Adrenal gland (tissue), 9 donors: ENCODE measurements at regions not wholly inside any gene's neighbourhood (a gene's known extent, or its start where the extent isn't known, plus 50 kb on each side); places are given as distances from the start of the nearest gene placed in this dataset.

Source experiments
- DNase-seq, 7 donors: peaks; one replicate each; pipeline ENCODE4 v3.0.0-alpha.2; 2019 to 2020
- H3K27ac ChIP-seq, 5 donors: fragments of 200-600 bp; sonication (generic) in 4 of 5; 1 replicate in 3 of 5; 2 replicates in 2 of 5; pipeline versions ENCODE4 v1.5.1 to v1.8.0; 2016 to 2020; ENCODE audit warnings: mild to moderate bottlenecking in 1 of 5
- H3K27me3 ChIP-seq: fragments of 200-600 bp; 2 replicates; pipeline ENCODE4 v1.8.0; 2021
- H3K36me3 ChIP-seq, 2 donors: fragments of 200-600 bp; replicated peaks in 1 of 2; 1 replicate in 1 of 2; 2 replicates in 1 of 2; pipeline versions ENCODE4 v1.5.1 to v1.8.0; 2018 to 2022
- H3K4me1 ChIP-seq, 2 donors: fragments of 200-600 bp; replicated peaks in 1 of 2; 1 replicate in 1 of 2; 2 replicates in 1 of 2; pipeline versions ENCODE4 v1.5.1 to v1.8.0; 2018 to 2021
- H3K4me3 ChIP-seq, 4 donors: fragments of 200-600 bp; sonication (generic) in 3 of 4; one replicate each; pipeline ENCODE4 v1.5.1; 2016 to 2018
- H3K9me3 ChIP-seq, 3 donors: fragments of 200-600 bp; sonication (generic) in 1 of 3; replicated peaks in 1 of 3; 1 replicate in 2 of 3; 2 replicates in 1 of 3; pipeline versions ENCODE4 v1.5.1 to v1.8.0; 2016 to 2021
- CTCF ChIP-seq, 6 experiments: fragments of 450-650 bp in 4 of 6; fragments of 200-600 bp in 2 of 6; sonication (generic) in 1 of 6; IDR thresholded peaks; 1 replicate in 5 of 6; 2 replicates in 1 of 6; pipeline versions ENCODE4 v1.5.1 to v1.8.0; 2016 to 2021; ENCODE audit warnings: antibody characterized with exemption in 6 of 6, mild to moderate bottlenecking in 2 of 6, moderate library complexity in 1 of 6
- POLR2A ChIP-seq, 2 donors: fragments of 450-650 bp; IDR thresholded peaks; one replicate each; pipeline ENCODE4 v1.6.1; 2017; ENCODE audit warnings: antibody characterized with exemption in 2 of 2, mild to moderate bottlenecking in 2 of 2, moderate library complexity in 1 of 2
- WGBS, 4 donors: extraction: QIAGEN DNeasy Blood & Tissue Kit in 2 of 4; methylation state at CpG; one replicate each; pipeline versions ENCODE4 v1.1.5 to v1.1.7; 2013 to 2017; 5-methylcytosine and 5-hydroxymethylcytosine counted together
- intact Hi-C, 2 donors: fragments of 100-400 bp; cut with DNase I; formaldehyde crosslinking; loops; one replicate each; pipeline versions ENCODE4 v1.14.1 to v1.15.0; 2022 to 2023
- donor health status: healthy with polysubstance abuse.
- donor health status: Bipolar disorder and iron deficiency.
- donor health status: DM: yes; HTN: yes; CAD: no.
- donor health status: DM: no; HTN: no; CAD: no.
- donor health status: DM: no; HTN: no; CAD: no.

GRCh38 chr18:30454920-30455319 lies 587.6 kb downstream of the DSC3 start:
- no peaks in the 10 kb centered on the region for H3K36me3 ChIP-seq
- 83 to 87% (median 86%) methylated on average over 4 of the region's 4 CpGs for WGBS, 4 donors
- H3K4me3 ChIP-seq = no peak overlapping the region
- DNase-seq = no peak
- H3K27ac ChIP-seq = no peak overlapping the region
- intact Hi-C loops = no loop called here
- no peaks in the 10 kb centered on the region for H3K4me1 ChIP-seq
- TF ChIP-seq POLR2A (IDR thresholded peaks at IDR 0.05) = no peak
- TF ChIP-seq CTCF (IDR thresholded peaks at IDR 0.05) = no peak
- no peaks in the 10 kb centered on the region for H3K9me3 ChIP-seq
- no peaks in the 10 kb centered on the region for H3K27me3 ChIP-seq

GRCh38 chr18:30451981-30452380 lies 590.6 kb downstream of the DSC3 start:
- intact Hi-C loops = no loop called here
- H3K4me3 ChIP-seq = no peak overlapping the region
- TF ChIP-seq POLR2A (IDR thresholded peaks at IDR 0.05) (no peak), CTCF (IDR thresholded peaks at IDR 0.05) (no peak)
- no peak for DNase-seq
- H3K4me1 ChIP-seq = no peaks in the 10 kb centered on the region
- no peaks in the 10 kb centered on the region for H3K27me3 ChIP-seq
- no peaks in the 10 kb centered on the region for H3K9me3 ChIP-seq
- H3K27ac ChIP-seq = no peak overlapping the region
- H3K36me3 ChIP-seq = no peaks in the 10 kb centered on the region

- no peak for TF ChIP-seq CTCF (IDR thresholded peaks at IDR 0.05)
- TF ChIP-seq POLR2A (IDR thresholded peaks at IDR 0.05) = no peak
- no peaks in the 10 kb centered on the region for H3K4me1 ChIP-seq
- H3K27me3 ChIP-seq = no peaks in the 10 kb centered on the region
- H3K27ac ChIP-seq = no peak overlapping the region
- H3K4me3 ChIP-seq = no peak overlapping the region
- intact Hi-C loops = no loop called here
- H3K9me3 ChIP-seq = no peaks in the 10 kb centered on the region
- 58 to 74% (median 65%) methylated on average over 2 of the region's 2 CpGs for WGBS, 4 donors
- no peak for DNase-seq
- no peaks in the 10 kb centered on the region for H3K36me3 ChIP-seq
These were observed 591.6 kb downstream of the DSC3 start for GRCh38 chr18:30450927-30451326.

GRCh38 chr18:30446605-30447004 lies 595.9 kb downstream of the DSC3 start:
- 55 to 63% (median 60%) methylated on average over 4 to 6 of the region's 6 CpGs for WGBS, 4 donors
- no peak overlapping the region for H3K4me3 ChIP-seq
- no peaks in the 10 kb centered on the region for H3K4me1 ChIP-seq
- H3K36me3 ChIP-seq = no peaks in the 10 kb centered on the region
- H3K9me3 ChIP-seq = no peaks in the 10 kb centered on the region
- H3K27me3 ChIP-seq = no peaks in the 10 kb centered on the region
- no peak overlapping the region for H3K27ac ChIP-seq
- no peak for DNase-seq
- TF ChIP-seq POLR2A (IDR thresholded peaks at IDR 0.05) = no peak
- no peak for TF ChIP-seq CTCF (IDR thresholded peaks at IDR 0.05)
- intact Hi-C loops = no loop called here
